ENCODE measurements at regions not wholly inside any gene's neighbourhood (a gene's known extent, or its start where the extent isn't known, plus 50 kb on each side); places are given as distances from the start of the nearest gene placed in this dataset.

DNA sequence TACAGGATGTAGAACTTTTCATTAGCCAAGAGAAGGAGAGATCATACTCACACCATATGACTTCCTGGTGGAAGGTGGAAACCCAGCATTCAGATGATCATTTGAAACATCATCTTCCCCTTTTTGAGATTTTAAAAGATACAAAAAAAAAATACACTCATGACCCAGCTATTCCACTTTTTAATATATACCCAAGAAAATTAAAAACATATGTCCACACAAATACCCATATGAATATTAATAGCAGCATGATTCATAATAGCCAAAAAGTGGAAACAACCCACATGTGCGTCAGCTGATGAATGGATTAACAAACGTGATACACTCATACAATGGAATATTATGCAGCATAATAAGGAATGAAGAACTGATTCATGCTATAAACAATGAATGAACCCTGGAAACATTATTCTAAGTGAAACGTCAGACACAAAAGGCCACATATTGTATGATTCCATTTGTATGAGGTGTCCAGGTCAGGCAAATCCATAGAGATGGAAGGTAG, 130.0 kb upstream of the SGK1 start:
- TF ChIP-seq EZH2 (IDR thresholded peaks at IDR 0.05; ENCODE audit: low read depth), result no peak
- TF ChIP-seq, protein P1, sequence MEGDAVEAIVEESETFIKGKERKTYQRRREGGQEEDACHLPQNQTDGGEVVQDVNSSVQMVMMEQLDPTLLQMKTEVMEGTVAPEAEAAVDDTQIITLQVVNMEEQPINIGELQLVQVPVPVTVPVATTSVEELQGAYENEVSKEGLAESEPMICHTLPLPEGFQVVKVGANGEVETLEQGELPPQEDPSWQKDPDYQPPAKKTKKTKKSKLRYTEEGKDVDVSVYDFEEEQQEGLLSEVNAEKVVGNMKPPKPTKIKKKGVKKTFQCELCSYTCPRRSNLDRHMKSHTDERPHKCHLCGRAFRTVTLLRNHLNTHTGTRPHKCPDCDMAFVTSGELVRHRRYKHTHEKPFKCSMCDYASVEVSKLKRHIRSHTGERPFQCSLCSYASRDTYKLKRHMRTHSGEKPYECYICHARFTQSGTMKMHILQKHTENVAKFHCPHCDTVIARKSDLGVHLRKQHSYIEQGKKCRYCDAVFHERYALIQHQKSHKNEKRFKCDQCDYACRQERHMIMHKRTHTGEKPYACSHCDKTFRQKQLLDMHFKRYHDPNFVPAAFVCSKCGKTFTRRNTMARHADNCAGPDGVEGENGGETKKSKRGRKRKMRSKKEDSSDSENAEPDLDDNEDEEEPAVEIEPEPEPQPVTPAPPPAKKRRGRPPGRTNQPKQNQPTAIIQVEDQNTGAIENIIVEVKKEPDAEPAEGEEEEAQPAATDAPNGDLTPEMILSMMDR (conservative IDR thresholded peaks at IDR 0.05), result no peak
